ENCODE measurements at regions not wholly inside any gene's neighbourhood (a gene's known extent, or its start where the extent isn't known, plus 50 kb on each side); places are given as distances from the start of the nearest gene placed in this dataset.

DNA sequence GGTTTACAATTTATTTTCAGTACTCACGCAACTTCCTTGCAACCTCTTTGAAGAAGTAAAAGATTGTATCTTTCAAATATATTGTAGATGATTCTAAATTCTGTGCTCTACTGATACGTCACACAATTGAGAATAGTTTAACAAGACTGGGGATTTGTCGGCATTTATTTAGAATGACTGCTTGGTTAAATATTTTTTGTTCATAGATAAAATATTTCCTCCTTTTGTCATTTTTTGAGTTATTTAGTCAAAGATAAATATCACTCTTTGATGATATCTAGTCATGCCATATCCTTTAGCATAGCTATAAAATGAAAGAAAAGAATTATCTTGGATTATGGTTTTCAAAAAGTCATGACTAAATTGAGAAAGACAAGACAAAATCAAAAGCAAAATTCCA is 2747.8 kb downstream of the PCDH9 start:
- H3K56ac ChIP-seq (ENCODE audit: extremely low read depth, insufficient read depth, low read length): no peak overlapping the region
- H3K27me3 ChIP-seq (ENCODE audit: control insufficient read depth, insufficient read depth, low read length): no peaks in the 10 kb centered on the region
- no peak overlapping the region for H2AK5ac ChIP-seq (ENCODE audit: low read depth, low read length)
- H2BK120ac ChIP-seq (ENCODE audit: low read depth, low read length): no peak overlapping the region
- H4K20me1 ChIP-seq (ENCODE audit: insufficient read depth, low read length): no peaks in the 10 kb centered on the region
- CTCF ChIA-PET: no interaction called here
- H3K36me3 ChIP-seq (ENCODE audit: control insufficient read depth, insufficient read depth, low read length): no peaks in the 10 kb centered on the region
- POLR2A ChIA-PET (ENCODE audit: unreplicated experiment): no interaction called here
- no peak overlapping the region for H4K91ac ChIP-seq (ENCODE audit: insufficient read depth, low read depth, low read length)
- no peak for TF ChIP-seq RAD21 (IDR thresholded peaks at IDR 0.05; ENCODE audit: low read length)
- TF ChIP-seq, protein P1, sequence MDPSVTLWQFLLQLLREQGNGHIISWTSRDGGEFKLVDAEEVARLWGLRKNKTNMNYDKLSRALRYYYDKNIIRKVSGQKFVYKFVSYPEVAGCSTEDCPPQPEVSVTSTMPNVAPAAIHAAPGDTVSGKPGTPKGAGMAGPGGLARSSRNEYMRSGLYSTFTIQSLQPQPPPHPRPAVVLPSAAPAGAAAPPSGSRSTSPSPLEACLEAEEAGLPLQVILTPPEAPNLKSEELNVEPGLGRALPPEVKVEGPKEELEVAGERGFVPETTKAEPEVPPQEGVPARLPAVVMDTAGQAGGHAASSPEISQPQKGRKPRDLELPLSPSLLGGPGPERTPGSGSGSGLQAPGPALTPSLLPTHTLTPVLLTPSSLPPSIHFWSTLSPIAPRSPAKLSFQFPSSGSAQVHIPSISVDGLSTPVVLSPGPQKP (IDR thresholded peaks at IDR 0.05; ENCODE audit: borderline replicate concordance, low read depth, low read length): no peak
- TF ChIP-seq MXI1 (IDR thresholded peaks at IDR 0.05; ENCODE audit: borderline replicate concordance, low read depth, low read length): no peak
- TF ChIP-seq, protein P2, sequence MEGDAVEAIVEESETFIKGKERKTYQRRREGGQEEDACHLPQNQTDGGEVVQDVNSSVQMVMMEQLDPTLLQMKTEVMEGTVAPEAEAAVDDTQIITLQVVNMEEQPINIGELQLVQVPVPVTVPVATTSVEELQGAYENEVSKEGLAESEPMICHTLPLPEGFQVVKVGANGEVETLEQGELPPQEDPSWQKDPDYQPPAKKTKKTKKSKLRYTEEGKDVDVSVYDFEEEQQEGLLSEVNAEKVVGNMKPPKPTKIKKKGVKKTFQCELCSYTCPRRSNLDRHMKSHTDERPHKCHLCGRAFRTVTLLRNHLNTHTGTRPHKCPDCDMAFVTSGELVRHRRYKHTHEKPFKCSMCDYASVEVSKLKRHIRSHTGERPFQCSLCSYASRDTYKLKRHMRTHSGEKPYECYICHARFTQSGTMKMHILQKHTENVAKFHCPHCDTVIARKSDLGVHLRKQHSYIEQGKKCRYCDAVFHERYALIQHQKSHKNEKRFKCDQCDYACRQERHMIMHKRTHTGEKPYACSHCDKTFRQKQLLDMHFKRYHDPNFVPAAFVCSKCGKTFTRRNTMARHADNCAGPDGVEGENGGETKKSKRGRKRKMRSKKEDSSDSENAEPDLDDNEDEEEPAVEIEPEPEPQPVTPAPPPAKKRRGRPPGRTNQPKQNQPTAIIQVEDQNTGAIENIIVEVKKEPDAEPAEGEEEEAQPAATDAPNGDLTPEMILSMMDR (conservative IDR thresholded peaks at IDR 0.05; ENCODE audit: low read depth, low read length): no peak
- TF ChIP-seq CEBPB (IDR thresholded peaks at IDR 0.05; ENCODE audit: low read depth, low read length): no peak
- no peak for TF ChIP-seq RFX5 (IDR thresholded peaks at IDR 0.05; ENCODE audit: low read depth, low read length)
- TF ChIP-seq, protein P3, sequence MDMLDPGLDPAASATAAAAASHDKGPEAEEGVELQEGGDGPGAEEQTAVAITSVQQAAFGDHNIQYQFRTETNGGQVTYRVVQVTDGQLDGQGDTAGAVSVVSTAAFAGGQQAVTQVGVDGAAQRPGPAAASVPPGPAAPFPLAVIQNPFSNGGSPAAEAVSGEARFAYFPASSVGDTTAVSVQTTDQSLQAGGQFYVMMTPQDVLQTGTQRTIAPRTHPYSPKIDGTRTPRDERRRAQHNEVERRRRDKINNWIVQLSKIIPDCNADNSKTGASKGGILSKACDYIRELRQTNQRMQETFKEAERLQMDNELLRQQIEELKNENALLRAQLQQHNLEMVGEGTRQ (IDR thresholded peaks at IDR 0.05; ENCODE audit: low read depth, low read length): no peak
- no peak for TF ChIP-seq MAFK (IDR thresholded peaks at IDR 0.05; ENCODE audit: low read depth, low read length)
- no peak for TF ChIP-seq MAZ (IDR thresholded peaks at IDR 0.05; ENCODE audit: borderline replicate concordance, low read depth, low read length)
- no peak for TF ChIP-seq FOS (IDR thresholded peaks at IDR 0.05; ENCODE audit: low read depth, low read length)
- no peak overlapping the region for H3K9ac ChIP-seq (ENCODE audit: low read depth, low read length)
- H2AK9ac ChIP-seq (replicated peaks; ENCODE audit: low read depth, low read length, poor library complexity): no peak overlapping the region
- H2BK20ac ChIP-seq (ENCODE audit: low read depth, low read length): no peak overlapping the region
- H3K9me3 ChIP-seq (ENCODE audit: control insufficient read depth, insufficient read depth, low read length): no peaks in the 10 kb centered on the region
- no peak overlapping the region for H3K4ac ChIP-seq (ENCODE audit: low read depth, low read length)
- no peaks in the 10 kb centered on the region for H3K79me1 ChIP-seq (ENCODE audit: low read depth in 1 of 2, low read length in 2 of 2)
- no peak overlapping the region for H3K23ac ChIP-seq (ENCODE audit: low read depth, low read length)
- H2BK5ac ChIP-seq (ENCODE audit: low read depth, low read length, poor library complexity, severe bottlenecking): no peak overlapping the region
- no TSS peak for BruUV-seq (replicated peaks)
- ATAC-seq (ENCODE audit: low read depth): no peak
- intact Hi-C loops (cut with micrococcal nuclease) (no loop called here), dilution Hi-C loops (cut with HindIII; ENCODE audit: low sequenced_read_pairs, unreplicated experiment) (no loop called here), in situ Hi-C loops (cut with MboI; ENCODE audit: low sequenced_read_pairs) (no loop called here)
- no peaks in the 10 kb centered on the region for H3K9me1 ChIP-seq (ENCODE audit: insufficient read depth, low read length)
- H2BK15ac ChIP-seq (ENCODE audit: low read depth, low read length): no peak overlapping the region
- no CpG with 5 or more reads among the region's 3 CpGs for WGBS, 2 experiments (ENCODE audit: extremely low coverage in 2 of 2, insufficient read length in 1 of 2)
- H3K14ac ChIP-seq (replicated peaks; ENCODE audit: low read depth, low read length): no peak overlapping the region
- DNase-seq: no peak
- H3K27ac ChIP-seq (ENCODE audit: insufficient read depth, low read length): no peak overlapping the region
- H3K18ac ChIP-seq (ENCODE audit: low read depth, low read length): no peak overlapping the region
- H3K4me1 ChIP-seq (ENCODE audit: control insufficient read depth, insufficient read depth, low read length): no peaks in the 10 kb centered on the region
- no peak overlapping the region for H3K4me3 ChIP-seq (ENCODE audit: insufficient read depth, low read depth, low read length)
- H3K4me2 ChIP-seq (ENCODE audit: low read depth, low read length): no peak overlapping the region
- no peak overlapping the region for H4K8ac ChIP-seq (ENCODE audit: low read depth in 2 of 2, low read length in 2 of 2)
- no peak overlapping the region for H4K5ac ChIP-seq (ENCODE audit: low read depth, low read length)
- H2AFZ ChIP-seq (replicated peaks; ENCODE audit: low read length, poor library complexity): no peak overlapping the region
